SK-N-DZ (cell line): ENCODE measurements at regions not wholly inside any gene's neighbourhood (a gene's known extent, or its start where the extent isn't known, plus 50 kb on each side); places are given as distances from the start of the nearest gene placed in this dataset.

Source experiments
- DNase-seq: peaks from one replicate; pipeline ENCODE4 v3.0.0-alpha.2; 2015; ENCODE audit warnings: low spot score

DNA sequence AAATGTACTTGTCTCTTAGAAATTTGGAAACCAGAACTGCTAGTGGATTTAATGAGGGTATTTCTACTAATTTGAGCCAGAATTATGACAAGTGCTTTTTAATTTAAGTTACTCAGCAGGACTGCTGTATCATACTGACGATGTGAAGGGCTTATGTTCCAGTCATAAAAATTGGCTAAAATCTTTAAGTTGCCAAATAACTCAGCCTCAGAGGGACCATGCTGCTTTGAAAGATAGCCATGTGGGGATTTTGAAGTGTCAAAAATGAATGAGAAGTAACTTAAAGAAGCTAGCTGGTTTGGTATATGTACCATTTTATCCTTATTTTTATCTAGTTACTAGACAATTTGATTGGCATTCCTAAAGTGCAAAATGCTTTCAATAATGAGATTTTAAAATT lies 545.0 kb downstream of the DIPK2A start:
- DNase-seq = no peak

DNA sequence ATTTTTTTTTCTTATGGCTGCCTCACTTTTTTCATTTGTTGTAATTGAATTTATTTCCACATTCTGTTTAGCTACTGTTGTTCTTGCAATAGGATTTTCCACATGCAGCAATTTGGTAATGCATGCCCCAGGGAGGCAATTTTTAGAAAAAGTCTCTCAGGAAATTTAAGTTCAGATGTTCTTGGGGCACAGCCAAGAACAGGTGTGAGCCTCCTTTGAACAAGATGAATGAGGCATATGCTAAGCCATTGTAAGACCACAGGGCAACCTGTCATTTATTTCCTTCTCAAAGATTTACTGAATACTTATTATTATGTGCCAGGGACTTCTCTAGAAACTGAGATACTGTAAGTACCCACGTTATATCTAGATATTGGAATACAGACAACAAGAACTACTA lies 549.5 kb downstream of the DIPK2A start:
- DNase-seq = no peak

DNA sequence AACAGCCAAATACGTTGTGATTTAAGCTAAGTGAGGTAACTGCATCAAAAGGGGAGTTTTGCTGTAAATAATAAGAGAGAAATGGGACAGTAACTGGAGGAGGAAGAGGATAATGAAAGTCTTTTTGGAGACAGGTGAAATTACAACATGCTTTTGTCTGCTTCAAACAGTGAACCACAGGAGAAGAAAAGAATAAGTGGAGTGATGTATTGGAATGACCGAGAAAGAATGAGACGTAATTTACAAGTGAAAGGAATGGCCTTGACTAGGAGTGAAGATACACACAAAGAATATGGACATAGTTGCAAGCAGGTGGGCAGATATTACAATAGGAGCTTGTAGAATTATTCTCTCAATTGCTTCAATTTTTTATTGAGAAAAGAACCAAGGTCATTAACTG lies 550.8 kb downstream of the DIPK2A start:
- no peak for DNase-seq

DNA sequence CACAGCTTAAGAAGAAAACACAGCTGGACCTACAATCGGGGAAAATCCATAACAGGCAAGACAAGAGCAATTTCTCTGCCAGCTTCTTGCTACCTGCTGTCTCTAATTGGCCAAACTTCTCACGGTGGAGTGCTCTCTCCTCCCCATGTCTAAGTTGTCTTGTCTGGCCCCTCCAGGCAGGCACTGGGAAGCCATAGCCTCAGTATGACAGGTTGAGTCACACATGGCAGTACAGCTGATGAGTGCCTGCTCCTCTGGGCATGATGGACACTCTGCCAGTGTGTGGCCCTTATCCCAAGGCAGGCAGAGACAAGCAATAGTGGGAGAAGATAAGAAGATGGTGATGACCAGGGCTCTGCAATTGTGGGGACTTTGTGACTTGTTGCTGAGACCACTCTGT lies 551.8 kb downstream of the DIPK2A start:
- no peak for DNase-seq

DNA sequence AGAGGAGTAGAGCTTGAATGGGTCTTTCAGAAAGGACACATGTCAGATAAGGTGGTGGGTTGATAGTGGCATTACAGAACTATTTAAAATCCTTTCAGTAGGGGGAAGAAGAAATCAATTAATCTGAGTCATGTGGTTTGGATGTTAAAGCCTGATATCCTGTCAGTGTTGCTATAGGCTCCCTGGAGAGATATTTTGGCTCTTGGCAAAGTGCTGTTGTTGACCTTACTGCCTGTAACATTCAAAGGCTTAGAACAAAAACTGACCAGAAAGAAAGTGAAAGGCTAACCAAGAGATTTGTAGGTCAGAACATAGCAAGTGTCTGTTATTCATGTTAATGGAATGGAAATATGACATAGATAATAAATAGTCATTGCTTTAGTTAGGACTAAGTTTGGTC lies 552.9 kb downstream of the DIPK2A start:
- no peak for DNase-seq

DNA sequence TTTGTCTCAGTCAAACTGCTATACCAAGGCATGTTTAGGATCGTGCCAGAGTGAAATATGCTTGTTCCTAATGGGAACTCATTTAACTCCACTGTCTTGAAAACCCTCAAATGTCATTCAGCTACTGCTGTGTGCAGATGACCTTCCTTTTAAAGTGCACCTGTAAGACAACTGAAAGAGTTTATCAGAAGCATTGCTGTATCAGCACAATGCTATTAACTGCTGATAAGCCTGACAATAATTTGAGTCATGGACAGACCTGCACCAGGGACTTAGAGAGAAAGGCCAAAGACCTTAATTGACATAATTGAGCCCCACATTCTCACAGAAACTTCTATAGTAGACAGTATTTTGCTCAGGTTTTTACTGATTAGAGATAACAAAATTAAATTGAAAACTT lies 557.9 kb downstream of the DIPK2A start:
- DNase-seq = peak; percentile 6

DNA sequence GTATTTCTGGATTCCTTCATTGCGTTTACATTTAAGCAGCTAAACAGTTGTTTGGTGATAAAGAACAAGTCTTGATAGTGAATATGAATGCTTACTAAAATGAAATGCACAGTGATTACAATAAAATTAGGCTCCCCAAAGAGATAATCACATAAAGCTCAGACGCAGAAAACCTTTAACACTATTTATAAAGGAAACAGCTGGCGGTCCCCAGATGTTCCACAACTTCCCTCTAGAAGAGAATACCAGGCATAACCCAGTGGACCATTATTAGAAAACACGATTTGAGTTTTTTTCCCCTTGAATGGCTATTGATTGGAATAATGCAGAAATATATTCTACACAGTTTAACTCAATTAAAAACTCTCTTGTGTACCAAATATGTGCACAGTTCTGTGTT lies 573.2 kb downstream of the DIPK2A start:
- DNase-seq = no peak

DNA sequence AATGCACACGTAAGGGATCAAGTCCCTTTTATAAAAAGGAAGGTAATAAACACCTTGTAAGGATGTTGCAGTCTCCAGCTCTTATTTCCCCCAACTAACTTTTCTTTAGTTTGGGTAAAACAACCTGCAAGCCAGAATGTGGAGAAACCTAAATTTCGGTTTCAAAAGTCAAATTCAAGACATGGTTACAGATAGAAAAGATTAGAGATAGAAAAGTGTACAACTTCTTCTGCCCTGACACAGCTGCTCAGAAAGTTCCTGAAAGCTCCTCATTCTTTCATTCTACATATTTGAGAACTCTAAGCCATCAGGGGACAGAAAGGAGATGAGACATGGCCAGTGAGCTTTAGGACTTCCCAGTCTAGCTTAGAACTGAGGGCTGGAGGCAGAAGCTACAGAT lies 574.9 kb downstream of the DIPK2A start:
- no peak for DNase-seq

DNA sequence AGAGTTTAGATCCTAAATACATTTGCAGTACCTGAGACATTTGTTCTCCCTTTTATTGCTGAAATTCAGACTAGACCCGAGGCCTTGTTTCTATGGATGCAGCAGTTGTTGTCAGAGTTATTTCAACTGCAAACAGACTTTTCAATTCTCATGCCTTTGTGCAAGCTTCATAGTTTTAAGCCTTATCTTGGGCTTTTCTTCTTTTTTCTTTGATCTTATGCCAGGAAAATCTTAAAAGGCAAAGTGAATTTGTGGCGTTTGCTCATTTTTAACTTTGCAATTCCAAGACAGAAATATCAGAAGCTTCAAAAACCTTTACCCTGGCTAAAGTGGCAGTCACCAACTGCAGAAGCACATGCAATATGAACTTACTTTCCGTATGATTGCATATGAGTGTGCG lies 576.7 kb downstream of the DIPK2A start:
- no peak for DNase-seq

DNA sequence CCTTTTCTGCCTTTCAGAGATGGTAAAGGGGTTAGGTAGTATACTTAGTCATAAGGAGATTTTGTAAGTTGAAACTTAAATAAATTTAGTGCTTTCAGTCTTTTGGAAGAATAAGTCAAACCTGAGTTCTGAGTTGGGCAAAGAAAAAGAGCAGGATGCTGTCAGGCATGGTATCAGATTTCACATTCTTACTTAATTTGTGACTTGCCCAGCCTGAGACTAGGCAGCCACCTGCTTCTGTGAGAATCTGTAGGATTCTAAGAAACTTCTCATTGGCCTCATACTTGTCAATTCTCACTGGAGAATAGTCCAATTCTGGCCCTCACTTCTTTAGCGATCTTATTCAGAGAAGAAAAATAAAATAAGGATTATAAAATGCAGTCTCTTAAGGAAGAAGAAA lies 577.5 kb downstream of the DIPK2A start:
- peak; percentile 74 for DNase-seq

DNA sequence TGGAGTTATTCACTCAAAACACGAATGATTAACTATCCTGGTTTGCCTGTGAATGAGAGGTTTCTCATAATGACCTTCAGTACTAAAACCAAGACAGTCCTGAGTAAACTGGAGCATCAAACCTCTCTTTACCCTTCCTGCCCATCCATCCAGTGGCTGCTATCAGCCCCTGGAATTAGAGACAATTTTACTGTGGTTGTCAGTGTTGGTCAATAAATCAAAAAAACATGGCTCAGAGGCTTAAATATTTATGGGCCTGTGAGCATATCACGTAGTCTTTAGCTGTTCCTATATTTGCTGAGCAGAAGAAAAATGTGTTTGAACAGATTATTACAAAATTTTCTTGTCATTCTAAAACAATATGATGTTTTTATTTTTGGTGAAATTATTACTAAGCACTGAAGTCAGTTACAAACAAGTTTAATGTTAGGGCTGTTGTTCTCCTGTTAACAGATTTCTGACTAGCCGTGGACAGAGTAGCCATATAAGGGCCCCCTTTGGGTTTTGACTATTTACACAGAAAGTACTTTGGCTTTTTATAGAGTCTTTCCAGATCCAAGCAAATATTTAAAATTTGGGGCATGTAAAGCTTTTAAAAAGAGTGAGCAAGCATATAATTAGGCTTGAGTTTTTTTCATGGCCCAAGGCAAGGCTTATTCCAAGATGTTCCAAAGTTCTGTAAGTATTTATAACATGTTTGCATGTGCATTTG lies 580.9 kb downstream of the DIPK2A start:
- DNase-seq = no peak

DNA sequence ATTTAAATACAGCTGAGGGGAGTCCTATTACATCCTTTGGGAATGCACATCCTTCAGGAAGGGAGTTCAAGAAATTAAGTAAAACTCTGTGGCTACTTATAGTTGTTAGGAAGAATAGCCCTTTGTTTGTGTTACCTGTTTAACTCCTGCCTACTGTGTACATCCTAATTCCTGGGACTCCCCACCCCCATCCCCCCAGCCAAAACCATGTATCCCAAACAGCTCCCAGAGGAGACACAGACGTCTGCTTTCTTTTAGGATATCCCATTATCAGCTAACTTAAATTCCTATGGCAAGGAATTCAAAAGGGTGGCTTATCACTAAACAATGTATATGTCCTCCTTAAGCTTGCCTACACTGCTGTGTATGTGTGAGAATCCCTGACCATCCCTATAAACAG lies 581.7 kb downstream of the DIPK2A start:
- no peak for DNase-seq

DNA sequence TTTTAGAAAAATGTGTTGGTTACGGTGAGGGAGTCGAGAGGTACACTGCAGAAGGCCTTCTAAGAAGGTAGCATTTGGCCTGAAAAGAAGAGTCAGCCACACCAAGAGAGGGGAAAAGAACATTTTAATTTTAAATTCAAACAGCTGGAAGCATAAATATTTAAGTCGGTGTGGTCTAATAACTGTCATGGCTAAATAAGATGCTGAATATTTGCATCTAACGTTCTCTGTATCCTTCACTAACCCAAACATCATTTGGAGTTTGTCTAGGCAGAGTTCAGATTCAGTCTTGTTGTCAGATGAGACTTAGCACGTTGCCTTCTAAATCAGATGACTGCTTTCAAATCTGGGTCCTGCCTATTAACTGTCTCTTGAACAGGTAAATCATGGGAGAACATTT lies 583.3 kb downstream of the DIPK2A start:
- no peak for DNase-seq

DNA sequence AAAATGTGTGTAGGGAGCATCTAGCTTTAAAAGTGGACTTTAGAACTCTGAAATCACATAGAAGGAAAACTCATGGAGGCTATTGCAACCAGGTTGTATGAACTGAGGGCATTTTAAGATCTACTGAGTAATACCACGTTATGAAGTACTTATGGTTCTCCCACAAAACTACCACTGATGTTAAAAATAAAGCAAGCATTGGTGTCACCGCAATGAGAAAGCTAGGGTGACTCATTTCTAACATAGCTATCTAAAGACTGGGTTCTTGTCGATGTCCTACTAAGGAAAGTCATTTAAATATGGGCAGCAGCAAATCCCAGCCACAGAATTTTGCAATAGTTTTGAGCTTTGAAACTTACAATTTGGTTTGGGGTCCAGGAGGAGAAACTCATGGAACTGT lies 584.8 kb downstream of the DIPK2A start:
- no peak for DNase-seq

DNA sequence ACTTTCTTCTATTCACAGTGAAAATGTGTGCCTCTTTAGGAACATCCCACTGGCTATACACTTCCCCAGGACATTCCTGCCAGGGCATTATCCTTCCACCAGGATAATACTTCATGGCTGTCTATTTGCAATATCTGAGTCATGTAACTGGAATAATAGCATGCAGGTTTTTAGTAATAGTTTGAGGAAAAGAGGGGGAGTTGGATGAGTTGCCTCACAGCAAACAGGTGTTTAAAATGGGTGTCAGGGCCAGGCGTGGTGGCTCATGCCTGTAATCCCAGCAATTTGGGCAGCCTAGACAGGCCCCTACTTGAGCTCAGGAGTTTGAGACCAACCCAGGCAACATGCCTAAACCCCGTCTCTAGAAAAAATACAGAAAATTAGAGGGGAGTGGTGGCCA lies 585.9 kb downstream of the DIPK2A start:
- no peak for DNase-seq

DNA sequence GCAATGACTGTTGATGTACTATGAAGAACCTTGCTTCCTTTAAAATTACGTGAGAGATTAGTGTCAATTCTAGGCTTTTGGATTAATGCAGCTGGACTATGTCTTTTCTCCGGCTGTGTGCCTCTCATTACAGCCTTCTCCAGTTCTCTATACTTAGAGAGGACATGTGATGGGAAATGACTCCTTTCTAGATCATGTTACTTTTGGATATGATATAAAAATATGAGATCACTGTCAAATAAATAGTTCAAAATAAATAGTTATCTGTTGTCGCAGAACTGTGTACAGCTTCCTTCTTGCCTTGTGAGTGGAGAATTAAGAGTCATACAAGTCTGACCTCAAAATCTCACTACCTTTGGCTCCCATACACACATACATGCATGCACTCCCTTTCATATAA lies 592.4 kb downstream of the DIPK2A start:
- no peak for DNase-seq

DNA sequence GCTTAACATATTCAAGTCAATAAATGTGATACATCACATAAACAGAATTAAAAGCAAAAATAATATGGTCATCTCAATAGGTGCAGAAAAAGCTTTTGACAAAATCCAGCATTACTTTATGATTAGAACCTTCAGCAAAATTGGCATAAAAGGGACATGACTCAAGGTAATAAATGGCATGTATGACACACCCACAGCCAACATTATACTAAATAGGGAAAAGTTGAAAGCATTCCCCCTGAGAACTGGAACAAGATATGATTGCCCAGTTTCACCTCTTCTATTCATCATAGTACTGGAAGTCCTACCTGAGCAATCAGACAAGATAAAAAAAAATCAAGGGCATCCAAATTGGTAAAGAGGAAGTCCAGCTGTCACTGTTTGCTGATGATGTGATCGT lies 594.7 kb downstream of the DIPK2A start:
- DNase-seq = no peak

DNA sequence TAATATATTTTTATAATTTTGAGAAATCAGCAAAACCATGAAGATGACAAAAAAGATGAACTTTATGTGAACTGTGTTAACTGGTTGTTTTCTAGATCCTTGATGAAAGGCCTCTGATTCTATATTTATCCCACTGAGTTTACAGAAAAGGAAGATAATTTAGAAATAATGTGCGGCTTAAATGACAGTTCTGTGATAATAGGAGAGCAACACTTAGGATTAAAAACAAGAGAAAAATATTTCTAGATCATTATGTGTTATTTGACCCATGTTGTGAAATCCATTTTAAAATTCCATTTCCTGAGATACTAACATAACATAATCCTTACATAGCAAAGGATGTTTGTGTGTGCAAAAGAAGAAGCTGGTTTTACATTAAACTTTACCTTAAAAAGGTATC lies 598.0 kb downstream of the DIPK2A start:
- no peak for DNase-seq

DNA sequence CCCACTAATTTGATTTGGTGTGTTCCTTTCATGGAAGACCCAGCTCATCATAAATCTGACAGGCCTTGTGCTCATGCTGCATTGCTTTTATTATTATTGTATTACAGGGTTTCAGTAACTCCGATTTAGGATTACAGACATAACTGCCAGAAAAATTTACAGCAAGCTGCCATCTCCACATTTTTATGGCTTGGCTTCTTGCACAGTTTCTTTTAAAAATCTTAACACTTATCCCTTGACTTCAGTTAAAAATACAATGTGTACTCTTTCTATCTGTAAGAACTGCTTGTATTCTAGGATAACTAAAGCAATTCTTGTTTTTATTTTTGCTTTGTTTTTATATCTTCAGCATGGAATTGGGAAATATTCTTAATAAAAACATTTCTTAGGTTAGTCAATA lies 612.2 kb downstream of the DIPK2A start:
- DNase-seq = no peak

DNA sequence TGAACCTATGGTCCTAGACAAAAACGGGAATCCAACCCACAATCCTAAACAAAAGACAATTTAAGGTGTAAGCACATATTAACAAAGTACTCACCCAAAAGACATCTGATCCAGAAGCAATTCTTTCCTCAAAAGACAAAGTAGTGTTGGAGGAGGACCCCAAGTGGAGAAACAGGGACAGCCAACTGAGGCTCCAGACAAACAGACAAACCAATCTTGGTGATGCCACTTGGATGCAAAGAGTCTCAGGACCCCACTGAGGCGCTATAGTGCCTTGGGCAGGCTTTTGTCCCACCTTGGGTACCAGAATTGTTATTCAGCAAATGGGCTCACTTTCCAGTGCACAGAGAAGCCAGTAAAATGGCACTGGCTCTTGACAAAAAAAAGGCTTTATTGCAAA lies 613.8 kb downstream of the DIPK2A start:
- no peak for DNase-seq

DNA sequence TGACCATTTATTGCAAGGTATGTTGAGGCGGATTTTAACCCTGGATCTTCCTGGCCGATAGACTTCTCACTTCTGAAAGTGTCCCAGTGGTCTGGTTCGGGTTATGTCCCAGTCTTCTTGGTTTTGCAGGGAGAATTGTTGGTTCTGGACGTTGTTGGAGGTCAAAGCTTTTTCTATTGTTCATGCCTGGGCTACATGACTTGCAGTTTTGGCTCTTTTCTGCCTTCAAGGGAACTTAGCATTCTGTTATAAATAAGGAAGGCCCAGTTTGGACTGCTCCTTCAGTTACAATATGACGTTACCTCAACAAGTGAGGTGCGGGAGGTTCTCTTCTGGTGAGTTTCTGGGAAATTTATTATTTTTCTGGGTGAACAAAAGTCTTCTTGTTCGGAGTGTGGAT lies 614.3 kb downstream of the DIPK2A start:
- DNase-seq = no peak

DNA sequence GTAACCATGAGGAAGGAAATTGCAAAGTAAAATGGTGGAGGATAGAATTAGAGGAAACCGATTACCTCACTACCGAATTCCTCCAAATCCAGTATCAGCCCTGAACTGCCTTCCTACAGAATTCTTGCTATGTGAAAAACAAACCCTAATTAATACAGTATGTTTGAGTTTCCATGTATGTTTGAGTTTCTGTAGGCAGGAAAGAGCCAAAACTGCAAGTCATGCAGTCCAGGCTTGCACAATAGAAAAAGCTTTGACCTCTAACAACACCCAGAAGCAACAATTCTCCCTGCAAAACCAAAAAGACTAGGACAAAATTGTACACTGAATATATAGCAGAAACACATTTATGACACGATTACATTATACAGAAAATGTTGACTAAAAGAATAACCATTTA lies 614.8 kb downstream of the DIPK2A start:
- DNase-seq = no peak

DNA sequence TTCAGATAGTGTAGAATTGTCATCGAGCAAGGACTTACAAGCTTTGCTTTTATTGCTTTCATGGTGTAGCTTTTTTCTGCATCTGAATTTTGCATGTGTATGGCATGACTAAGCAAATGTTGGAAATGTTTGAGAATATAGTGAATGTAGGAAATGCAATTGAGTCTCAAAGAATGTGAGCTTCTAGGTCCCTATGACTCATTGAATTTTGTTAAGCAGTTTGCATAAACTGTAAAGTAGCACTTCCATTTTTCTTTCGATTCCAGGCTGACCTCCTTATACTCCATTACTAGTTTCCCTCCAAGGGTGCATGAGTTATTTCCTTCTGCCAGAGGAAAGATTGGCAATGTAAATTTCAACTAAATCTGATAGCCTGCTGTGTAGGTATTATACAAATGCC lies 619.2 kb downstream of the DIPK2A start:
- DNase-seq = no peak

DNA sequence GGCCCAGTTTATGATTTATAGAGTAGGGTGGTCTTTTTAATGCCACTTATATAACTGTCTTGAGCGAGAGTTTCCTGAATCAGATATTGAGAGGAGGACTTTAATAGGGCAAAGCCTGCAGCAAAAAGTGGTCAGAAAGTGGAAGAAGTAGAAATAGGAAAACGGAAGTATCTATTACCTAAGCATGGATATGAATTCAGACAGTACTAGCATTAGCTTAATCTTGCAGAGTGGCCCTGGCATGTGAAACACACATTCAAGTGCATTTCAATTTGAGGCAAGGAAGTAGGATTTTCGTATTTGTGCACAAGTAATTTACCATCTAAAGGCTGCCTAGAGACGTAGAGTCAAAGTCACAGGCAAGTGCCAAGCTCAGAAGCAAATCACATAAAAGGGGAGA lies 622.3 kb downstream of the DIPK2A start:
- no peak for DNase-seq
